ENCODE measurements at regions not wholly inside any gene's neighbourhood (a gene's known extent, or its start where the extent isn't known, plus 50 kb on each side); places are given as distances from the start of the nearest gene placed in this dataset.

GRCh38 chr12:111112311-111113098 is 192.1 kb upstream of the MYL2 start:
- no peak for TF ChIP-seq CTCF (conservative IDR thresholded peaks at IDR 0.05; ENCODE audit: low read depth in 2 of 2)
- TF ChIP-seq EZH2phosphoT487 (IDR thresholded peaks at IDR 0.05; ENCODE audit: unreplicated experiment) = no peak
- no peak for TF ChIP-seq ETS1 (IDR thresholded peaks at IDR 0.05)
- no peak for TF ChIP-seq EZH2 (IDR thresholded peaks at IDR 0.05; ENCODE audit: low read depth, unreplicated experiment)
- TF ChIP-seq ZNF331 (CRISPR knock-in tag; IDR thresholded peaks at IDR 0.05; ENCODE audit: low read depth) = no peak
- TF ChIP-seq CREB1 (CRISPR knock-in tag; IDR thresholded peaks at IDR 0.05; ENCODE audit: low read depth) = no peak
- TF ChIP-seq POLR2AphosphoS5 (IDR thresholded peaks at IDR 0.05; ENCODE audit: low read depth) = no peak
- no peak for TF ChIP-seq JUNB (IDR thresholded peaks at IDR 0.05; ENCODE audit: unreplicated experiment)
- no peak for TF ChIP-seq ZNF114 (CRISPR knock-in tag; IDR thresholded peaks at IDR 0.05)
- no peak for TF ChIP-seq REST (IDR thresholded peaks at IDR 0.05; ENCODE audit: unreplicated experiment)
- TF ChIP-seq NANOG (IDR thresholded peaks at IDR 0.05; ENCODE audit: borderline replicate concordance) = no peak
- no peak for TF ChIP-seq ZNF462 (CRISPR knock-in tag; IDR thresholded peaks at IDR 0.05)
